Neutrophil (primary cell): ENCODE measurements at regions not wholly inside any gene's neighbourhood (a gene's known extent, or its start where the extent isn't known, plus 50 kb on each side); places are given as distances from the start of the nearest gene placed in this dataset.
"Not testable (repeated sequence)": the region's sequence is repeated elsewhere in the genome, so short reads cannot be mapped to it uniquely, and the experiment has no call there.

Source experiments
- H3K27ac ChIP-seq: fragments of 200-600 bp; sonication (generic); 2 replicates; pipeline ENCODE4 v1.5.1; 2016; ENCODE audit warnings: mild to moderate bottlenecking, moderate library complexity
- H3K27me3 ChIP-seq: fragments of 200-600 bp; sonication (generic); 2 replicates; pipeline ENCODE4 v1.6.0; 2016; ENCODE audit warnings: mild to moderate bottlenecking
- H3K36me3 ChIP-seq: fragments of 200-600 bp; sonication (generic); 2 replicates; pipeline ENCODE4 v1.5.1; 2017
- H3K4me1 ChIP-seq, 2 experiments: fragments of 200-600 bp in 1 of 2; sonication (generic) in 1 of 2; 1 replicate in 1 of 2; 2 replicates in 1 of 2; pipeline versions ENCODE4 v1.5.1 to v1.6.1; 2013 to 2016; ENCODE audit warnings: low read depth in 1 of 2, low read length in 1 of 2, mild to moderate bottlenecking in 1 of 2, moderate library complexity in 1 of 2; ENCODE audit not compliant: control insufficient read depth in 1 of 2, insufficient read depth in 1 of 2
- H3K4me3 ChIP-seq, 2 experiments: fragments of 200-600 bp in 1 of 2; sonication (generic) in 1 of 2; 1 replicate in 1 of 2; 2 replicates in 1 of 2; pipeline ENCODE4 v1.5.1; 2013 to 2016; ENCODE audit warnings: low read depth in 1 of 2, low read length in 1 of 2, mild to moderate bottlenecking in 1 of 2, moderate library complexity in 1 of 2
- H3K9me3 ChIP-seq: fragments of 200-600 bp; sonication (generic); 2 replicates; pipeline ENCODE4 v1.5.1; 2016
- CTCF ChIP-seq: fragments of 200-600 bp; sonication (generic); IDR thresholded peaks from 2 replicates; pipeline ENCODE4 v1.5.1; 2016; ENCODE audit warnings: antibody characterized with exemption

GRCh38 chr6:9745966-9746365 is 668.9 kb downstream of the TFAP2A start:
- no peak overlapping the region for H3K27ac ChIP-seq
- H3K4me3 ChIP-seq: no peak overlapping the region
- no peaks in the 10 kb centered on the region for H3K36me3 ChIP-seq
- no peaks in the 10 kb centered on the region for H3K4me1 ChIP-seq
- no peak for TF ChIP-seq CTCF
- no peaks in the 10 kb centered on the region for H3K27me3 ChIP-seq
- H3K9me3 ChIP-seq: no peaks in the 10 kb centered on the region

- no peak for TF ChIP-seq CTCF
- Histone ChIP-seq H3K27ac (no peak overlapping the region), H3K9me3 (no peaks in the 10 kb centered on the region)
Observed at GRCh38 chr6:9745476-9745875, 669.4 kb downstream of the TFAP2A start.

GRCh38 chr6:9744119-9744518 is 670.8 kb downstream of the TFAP2A start:
- H3K9me3 ChIP-seq: no peaks in the 10 kb centered on the region
- TF ChIP-seq CTCF: no peak
- no peak overlapping the region for H3K4me3 ChIP-seq
- H3K27ac ChIP-seq: no peak overlapping the region
- no peaks in the 10 kb centered on the region for H3K36me3 ChIP-seq
- no peaks in the 10 kb centered on the region for H3K27me3 ChIP-seq
- H3K4me1 ChIP-seq: no peaks in the 10 kb centered on the region

More at GRCh38 chr6:9745476-9745875, 669.4 kb downstream of the TFAP2A start:
- no peak overlapping the region for H3K4me3 ChIP-seq
- no peaks in the 10 kb centered on the region for H3K27me3 ChIP-seq
- H3K36me3 ChIP-seq: no peaks in the 10 kb centered on the region
- H3K4me1 ChIP-seq: no peaks in the 10 kb centered on the region

- H3K9me3 ChIP-seq: no peaks in the 10 kb centered on the region
- TF ChIP-seq CTCF: no peak
- no peak overlapping the region for H3K4me3 ChIP-seq
- no peaks in the 10 kb centered on the region for H3K27me3 ChIP-seq
- H3K36me3 ChIP-seq: no peaks in the 10 kb centered on the region
- H3K4me1 ChIP-seq: no peaks in the 10 kb centered on the region
- H3K27ac ChIP-seq: no peak overlapping the region
Observed at GRCh38 chr6:9732056-9732455, 682.8 kb downstream of the TFAP2A start.

- not testable (repeated sequence) for H3K4me3 ChIP-seq, H3K4me1 ChIP-seq, H3K9me3 ChIP-seq, H3K27ac ChIP-seq, H3K36me3 ChIP-seq, H3K27me3 ChIP-seq
Observed at GRCh38 chr6:9725776-9726175, 689.1 kb downstream of the TFAP2A start.

- H3K4me1 ChIP-seq: no peaks in the 10 kb centered on the region
- H3K9me3 ChIP-seq: no peaks in the 10 kb centered on the region
- H3K27me3 ChIP-seq: no peaks in the 10 kb centered on the region
- no peak for TF ChIP-seq CTCF
- no peaks in the 10 kb centered on the region for H3K36me3 ChIP-seq
- H3K27ac ChIP-seq: no peak overlapping the region
- no peak overlapping the region for H3K4me3 ChIP-seq
Observed at GRCh38 chr6:9717568-9717967, 697.3 kb downstream of the TFAP2A start.
